H1 (cell line): ENCODE measurements at regions not wholly inside any gene's neighbourhood (a gene's known extent, or its start where the extent isn't known, plus 50 kb on each side); places are given as distances from the start of the nearest gene placed in this dataset.

Experiments
- CTCF ChIA-PET: fragments of 300-600 bp; sonication (Branson Sonifier 250); formaldehyde crosslinking; loops from one replicate; lab custom pipeline; 2021; ENCODE audit not compliant: partially characterized antibody; lab: Charles Lee
- POLR2A ChIA-PET: fragments of 300-600 bp; sonication (Branson Sonifier 250); formaldehyde crosslinking; loops from one replicate; lab custom pipeline; 2021; ENCODE audit warnings: inconsistent platforms; ENCODE audit not compliant: partially characterized antibody; lab: Charles Lee
- DNase-seq, 2 experiments: peaks; one replicate each; pipeline versions ENCODE4 v3.0.0 to v3.0.0-alpha.2; 2010 to 2022; ENCODE audit warnings: low spot score in 2 of 2, low read depth in 1 of 2, mixed read lengths in 1 of 2
- FAIRE-seq: peaks from 2 replicates; lab custom pipeline; 2011; peaks lifted over from hg19 to GRCh38; lab: Jason Lieb, UNC
- H2AFZ ChIP-seq: 2 replicates; pipeline ENCODE4 v1.8.1; 2012; ENCODE audit warnings: low read length, inconsistent platforms
- H2AK5ac ChIP-seq: 2 replicates; pipeline ENCODE4 v1.6.1; 2013; ENCODE audit warnings: low read depth, low read length
- H2BK120ac ChIP-seq: replicated peaks from 2 replicates; pipeline ENCODE3; 2013; ENCODE audit warnings: low read depth, low read length, inconsistent platforms
- H2BK12ac ChIP-seq: 2 replicates; pipeline ENCODE4 v1.6.1; 2013; ENCODE audit warnings: low read depth, low read length
- H2BK15ac ChIP-seq: 2 replicates; pipeline ENCODE4 v1.6.1; 2013; ENCODE audit warnings: low read length
- H2BK20ac ChIP-seq: 2 replicates; pipeline ENCODE4 v1.6.1; 2013; ENCODE audit warnings: low read length
- H2BK5ac ChIP-seq: 2 replicates; pipeline ENCODE4 v1.6.1; 2013; ENCODE audit warnings: low read depth, low read length
- H3K14ac ChIP-seq: 2 replicates; pipeline ENCODE4 v1.6.1; 2013; ENCODE audit warnings: inconsistent platforms; ENCODE audit not compliant: insufficient read length
- H3K18ac ChIP-seq: 2 replicates; pipeline ENCODE4 v1.6.1; 2013; ENCODE audit warnings: low read length; ENCODE audit errors: extremely low read depth
- H3K23ac ChIP-seq: 2 replicates; pipeline ENCODE4 v1.6.1; 2013; ENCODE audit warnings: inconsistent platforms; ENCODE audit not compliant: insufficient read length
- H3K23me2 ChIP-seq: 2 replicates; pipeline ENCODE4 v1.6.1; 2013; ENCODE audit warnings: low read depth, low read length
- H3K27ac ChIP-seq: 2 replicates; pipeline ENCODE4 v1.6.1; 2011; ENCODE audit warnings: low read depth, low read length, inconsistent platforms
- H3K27me3 ChIP-seq, 4 experiments: replicated peaks in 1 of 4; 1 replicate in 1 of 4; 2 replicates in 3 of 4; pipeline versions ENCODE4 v1.6.1 to v1.8.1; 2011 to 2013; ENCODE audit warnings: low read length in 3 of 4, mild to moderate bottlenecking in 3 of 4, inconsistent platforms in 2 of 4, mixed read lengths in 2 of 4, moderate library complexity in 1 of 4; ENCODE audit not compliant: control insufficient read depth in 3 of 4, insufficient read depth in 3 of 4; ENCODE audit errors: extremely low read depth in 1 of 4
- H3K36me3 ChIP-seq, 4 experiments: 2 replicates each; pipeline versions ENCODE4 v1.6.1 to v1.8.1; 2011 to 2013; ENCODE audit warnings: mild to moderate bottlenecking in 4 of 4, low read length in 3 of 4, moderate library complexity in 2 of 4, control low read depth in 1 of 4, inconsistent platforms in 1 of 4; ENCODE audit not compliant: insufficient read depth in 4 of 4, control insufficient read depth in 2 of 4
- H3K4ac ChIP-seq: replicated peaks from 2 replicates; pipeline ENCODE3; 2013; ENCODE audit warnings: low read length, low read depth, mixed read lengths, inconsistent platforms; ENCODE audit not compliant: insufficient read length
- H3K4me1 ChIP-seq, 4 experiments: replicated peaks in 1 of 4; 1 replicate in 1 of 4; 2 replicates in 3 of 4; pipeline versions ENCODE4 v1.6.1 to v1.8.1; 2011 to 2013; ENCODE audit warnings: low read length in 3 of 4, inconsistent platforms in 2 of 4, mixed read lengths in 1 of 4; ENCODE audit not compliant: insufficient read depth in 4 of 4, control insufficient read depth in 3 of 4
- H3K4me2 ChIP-seq, 2 experiments: 2 replicates each; pipeline versions ENCODE4 v1.6.1 to v1.8.1; 2011 to 2013; ENCODE audit warnings: low read depth in 2 of 2, low read length in 2 of 2, control low read depth in 1 of 2, inconsistent platforms in 1 of 2, mild to moderate bottlenecking in 1 of 2; ENCODE audit not compliant: insufficient read depth in 1 of 2
- H3K4me3 ChIP-seq, 4 experiments: fragments of 200-600, 300-600 bp in 1 of 4; sonication (generic), shearing (Covaris generic), sonication (Bioruptor Twin) in 1 of 4; 2 replicates each; pipeline versions ENCODE4 v1.5.1 to v1.8.1; 2011 to 2016; ENCODE audit warnings: low read length in 4 of 4, low read depth in 3 of 4, control low read depth in 2 of 4, inconsistent platforms in 2 of 4, mild to moderate bottlenecking in 2 of 4, mixed read lengths in 1 of 4, moderate library complexity in 1 of 4; ENCODE audit not compliant: insufficient read depth in 2 of 4; ENCODE audit errors: extremely low read depth in 1 of 4
- H3K56ac ChIP-seq: replicated peaks from 2 replicates; pipeline ENCODE3; 2013; ENCODE audit warnings: low read depth, mild to moderate bottlenecking, mixed read lengths, low read length, inconsistent platforms; ENCODE audit not compliant: insufficient read length
- H3K79me1 ChIP-seq: 2 replicates; pipeline ENCODE4 v1.6.1; 2013; ENCODE audit warnings: low read depth, low read length, control low read depth
- H3K79me2 ChIP-seq, 2 experiments: 2 replicates each; pipeline versions ENCODE4 v1.6.1 to v1.8.1; 2012 to 2013; ENCODE audit warnings: low read length in 2 of 2, mild to moderate bottlenecking in 2 of 2, inconsistent platforms in 1 of 2; ENCODE audit not compliant: insufficient read depth in 2 of 2, control insufficient read depth in 1 of 2
- H3K9ac ChIP-seq, 4 experiments: replicated peaks in 1 of 4; 1 replicate in 1 of 4; 2 replicates in 3 of 4; pipeline versions ENCODE4 v1.6.1 to v1.8.1; 2011 to 2013; ENCODE audit warnings: low read depth in 3 of 4, low read length in 3 of 4, control low read depth in 2 of 4, mild to moderate bottlenecking in 2 of 4, moderate library complexity in 2 of 4, inconsistent platforms in 1 of 4; ENCODE audit errors: extremely low read depth in 1 of 4
- H3K9me3 ChIP-seq, 2 experiments: 2 replicates each; pipeline versions ENCODE4 v1.6.1 to v1.8.1; 2012 to 2013; ENCODE audit warnings: mild to moderate bottlenecking in 2 of 2, moderate library complexity in 2 of 2, control low read depth in 1 of 2, inconsistent platforms in 1 of 2, low read depth in 1 of 2, low read length in 1 of 2, mixed read lengths in 1 of 2; ENCODE audit not compliant: insufficient read depth in 2 of 2
- H4K20me1 ChIP-seq, 2 experiments: replicated peaks in 1 of 2; 2 replicates each; pipeline versions ENCODE3 to v1.8.1; 2011 to 2013; ENCODE audit warnings: inconsistent platforms in 2 of 2, low read length in 2 of 2, mild to moderate bottlenecking in 1 of 2; ENCODE audit not compliant: insufficient read depth in 2 of 2, control insufficient read depth in 1 of 2
- H4K5ac ChIP-seq: 2 replicates; pipeline ENCODE4 v1.6.1; 2013; ENCODE audit warnings: low read length, low read depth, mixed read lengths, inconsistent platforms; ENCODE audit not compliant: insufficient read length
- H4K8ac ChIP-seq: 2 replicates; pipeline ENCODE4 v1.8.0; 2013; ENCODE audit warnings: mild to moderate bottlenecking, moderate library complexity, low read length, inconsistent platforms; ENCODE audit not compliant: insufficient read depth; ENCODE audit errors: extremely low read depth
- H4K91ac ChIP-seq: replicated peaks from 2 replicates; pipeline ENCODE3; 2013; ENCODE audit warnings: low read length, mixed read lengths, inconsistent platforms; ENCODE audit not compliant: insufficient read length
- BACH1 ChIP-seq: IDR thresholded peaks from 2 replicates; pipeline ENCODE4 v1.6.1; 2012; ENCODE audit warnings: low read length, improper control_type of control experiment
- CHD1 ChIP-seq: IDR thresholded peaks from 2 replicates; pipeline ENCODE4 v1.6.1; 2012; ENCODE audit warnings: low read depth, low read length, improper control_type of control experiment
- SIX5 ChIP-seq: IDR thresholded peaks from 2 replicates; pipeline ENCODE4 v1.6.1; 2011; ENCODE audit warnings: mild to moderate bottlenecking, low read depth, low read length
- TCF12 ChIP-seq: IDR thresholded peaks from 2 replicates; pipeline ENCODE4 v1.6.1; 2011; ENCODE audit warnings: low read depth, mild to moderate bottlenecking, low read length
- WGBS, 2 experiments: shearing (Covaris generic) in 1 of 2; methylation state at CpG; one replicate each; pipeline versions ENCODE4 v1.1.6 to v1.1.7; 2013 to 2015; ENCODE audit warnings: low lambda C conversion rate in 2 of 2, mixed read lengths in 2 of 2, inconsistent platforms in 1 of 2, low coverage in 1 of 2, missing lambda C conversion rate in 1 of 2; ENCODE audit not compliant: insufficient replicate concordance in 2 of 2, insufficient coverage in 1 of 2, insufficient read length in 1 of 2; ENCODE audit errors: extremely low coverage in 1 of 2, missing lambda C conversion rate in 1 of 2; 5-methylcytosine and 5-hydroxymethylcytosine counted together
- TF ChIP-seq, protein P1 (sequence below), 3 experiments: IDR thresholded peaks; 1 replicate in 2 of 3; 2 replicates in 1 of 3; pipeline versions ENCODE4 v1.5.1 to v1.6.1; 2011; ENCODE audit warnings: low read length in 3 of 3, mild to moderate bottlenecking in 3 of 3, inconsistent platforms in 2 of 3, low read depth in 1 of 3, moderate library complexity in 1 of 3; ENCODE audit not compliant: insufficient read depth in 1 of 3; ENCODE audit errors: control extremely low read depth in 1 of 3
- TF ChIP-seq, protein P2 (sequence below): IDR thresholded peaks from 2 replicates; pipeline ENCODE4 v1.6.1; 2011; ENCODE audit warnings: low read length, improper control_type of control experiment
- TF ChIP-seq, protein P3 (sequence below): IDR thresholded peaks from 2 replicates; pipeline ENCODE4 v1.6.1; 2012; ENCODE audit warnings: inconsistent platforms

DNA sequence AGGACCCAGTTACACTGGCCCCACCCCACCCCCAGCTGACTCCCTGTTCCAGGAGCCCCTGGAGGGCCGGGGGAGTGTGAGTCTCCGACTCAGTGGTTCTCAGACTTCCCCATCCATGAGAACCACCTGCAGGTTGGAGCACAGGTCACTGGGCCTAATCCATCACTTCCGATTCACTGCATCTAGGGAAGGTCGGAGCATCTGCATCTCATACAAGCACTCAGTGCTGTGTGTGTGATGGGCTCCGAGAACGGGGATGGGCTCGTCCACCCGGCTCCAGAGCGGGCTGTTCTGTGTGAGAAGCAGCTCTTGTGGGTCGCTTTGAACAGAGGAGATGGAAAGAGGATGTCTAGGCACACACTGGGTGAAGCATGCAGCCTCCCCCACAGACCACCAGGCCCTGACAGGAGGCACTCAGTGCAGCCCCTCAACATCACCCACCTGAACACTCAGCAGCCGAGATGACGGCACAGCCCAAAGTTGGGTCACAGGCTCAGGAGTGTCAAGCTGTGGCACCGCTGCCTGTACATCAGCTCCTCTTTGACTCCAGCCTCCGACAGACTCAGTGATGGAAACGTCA is 541.4 kb downstream of the BRD1 start:
- Histone ChIP-seq H3K14ac (no peak overlapping the region), H3K18ac (no peak overlapping the region), H2BK15ac (no peak overlapping the region), H2BK120ac (no peak overlapping the region), H3K9ac (no peak overlapping the region), H3K36me3 (no peaks in the 10 kb centered on the region), H3K9me3 (no peaks in the 10 kb centered on the region), H4K5ac (no peak overlapping the region), H3K27me3 (0 out of 7 replicates have a peak, but pooled peaks cover 0 to 2% (median 0%) of the 10 kb centered on the region in 4 experiments), H2AK5ac (no peak overlapping the region), H2BK20ac (no peak overlapping the region), H2AFZ (no peak overlapping the region), H3K27ac (no peak overlapping the region), H3K23ac (no peak overlapping the region), H3K79me1 (no peaks in the 10 kb centered on the region), H3K4me1 (peaks cover 0 to 2% (median 1%) of the 10 kb centered on the region in 4 experiments; a peak in 3 of 7 replicates), H3K56ac (no peak overlapping the region), H4K20me1 (no peaks in the 10 kb centered on the region), H2BK12ac (no peak overlapping the region), H3K79me2 (no peaks in the 10 kb centered on the region), H4K91ac (no peak overlapping the region), H3K23me2 (no peaks in the 10 kb centered on the region), H3K4me2 (no peak overlapping the region), H2BK5ac (no peak overlapping the region), H4K8ac (no peak overlapping the region), H3K4me3 (no peak overlapping the region), H3K4ac (no peak overlapping the region)
- DNase-seq (no peak), FAIRE-seq (no peak)
- WGBS, 2 experiments: 88% methylated on average over 15 of the region's 15 CpGs; no CpG with 5 or more reads in 1 of the 2 experiments
- POLR2A ChIA-PET: no interaction called here
- TF ChIP-seq TCF12: no peak
- no peak for TF ChIP-seq BACH1
- TF ChIP-seq, protein P1, sequence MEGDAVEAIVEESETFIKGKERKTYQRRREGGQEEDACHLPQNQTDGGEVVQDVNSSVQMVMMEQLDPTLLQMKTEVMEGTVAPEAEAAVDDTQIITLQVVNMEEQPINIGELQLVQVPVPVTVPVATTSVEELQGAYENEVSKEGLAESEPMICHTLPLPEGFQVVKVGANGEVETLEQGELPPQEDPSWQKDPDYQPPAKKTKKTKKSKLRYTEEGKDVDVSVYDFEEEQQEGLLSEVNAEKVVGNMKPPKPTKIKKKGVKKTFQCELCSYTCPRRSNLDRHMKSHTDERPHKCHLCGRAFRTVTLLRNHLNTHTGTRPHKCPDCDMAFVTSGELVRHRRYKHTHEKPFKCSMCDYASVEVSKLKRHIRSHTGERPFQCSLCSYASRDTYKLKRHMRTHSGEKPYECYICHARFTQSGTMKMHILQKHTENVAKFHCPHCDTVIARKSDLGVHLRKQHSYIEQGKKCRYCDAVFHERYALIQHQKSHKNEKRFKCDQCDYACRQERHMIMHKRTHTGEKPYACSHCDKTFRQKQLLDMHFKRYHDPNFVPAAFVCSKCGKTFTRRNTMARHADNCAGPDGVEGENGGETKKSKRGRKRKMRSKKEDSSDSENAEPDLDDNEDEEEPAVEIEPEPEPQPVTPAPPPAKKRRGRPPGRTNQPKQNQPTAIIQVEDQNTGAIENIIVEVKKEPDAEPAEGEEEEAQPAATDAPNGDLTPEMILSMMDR (IDR thresholded peaks at IDR 0.05; ENCODE audit: control extremely low read depth in 1 of 3, insufficient read depth in 1 of 3, low read depth in 1 of 3, low read length in 3 of 3): no peak
- TF ChIP-seq, protein P2, sequence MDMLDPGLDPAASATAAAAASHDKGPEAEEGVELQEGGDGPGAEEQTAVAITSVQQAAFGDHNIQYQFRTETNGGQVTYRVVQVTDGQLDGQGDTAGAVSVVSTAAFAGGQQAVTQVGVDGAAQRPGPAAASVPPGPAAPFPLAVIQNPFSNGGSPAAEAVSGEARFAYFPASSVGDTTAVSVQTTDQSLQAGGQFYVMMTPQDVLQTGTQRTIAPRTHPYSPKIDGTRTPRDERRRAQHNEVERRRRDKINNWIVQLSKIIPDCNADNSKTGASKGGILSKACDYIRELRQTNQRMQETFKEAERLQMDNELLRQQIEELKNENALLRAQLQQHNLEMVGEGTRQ: no peak
- TF ChIP-seq SIX5: no peak
- TF ChIP-seq, protein P3, sequence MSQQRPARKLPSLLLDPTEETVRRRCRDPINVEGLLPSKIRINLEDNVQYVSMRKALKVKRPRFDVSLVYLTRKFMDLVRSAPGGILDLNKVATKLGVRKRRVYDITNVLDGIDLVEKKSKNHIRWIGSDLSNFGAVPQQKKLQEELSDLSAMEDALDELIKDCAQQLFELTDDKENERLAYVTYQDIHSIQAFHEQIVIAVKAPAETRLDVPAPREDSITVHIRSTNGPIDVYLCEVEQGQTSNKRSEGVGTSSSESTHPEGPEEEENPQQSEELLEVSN: no peak
- TF ChIP-seq CHD1: no peak
- CTCF ChIA-PET: interaction anchor here (1.1 to 3.4 kb wide), 6 partner anchors 9 to 278 kb away, joined by 3 to 16 read pairs (median 4); no protein-coding TSS in a partner anchor
